ENCODE measurements at regions not wholly inside any gene's neighbourhood (a gene's known extent, or its start where the extent isn't known, plus 50 kb on each side); places are given as distances from the start of the nearest gene placed in this dataset.
"Not testable (repeated sequence)": the region's sequence is repeated elsewhere in the genome, so short reads cannot be mapped to it uniquely, and the experiment has no call there.

DNA sequence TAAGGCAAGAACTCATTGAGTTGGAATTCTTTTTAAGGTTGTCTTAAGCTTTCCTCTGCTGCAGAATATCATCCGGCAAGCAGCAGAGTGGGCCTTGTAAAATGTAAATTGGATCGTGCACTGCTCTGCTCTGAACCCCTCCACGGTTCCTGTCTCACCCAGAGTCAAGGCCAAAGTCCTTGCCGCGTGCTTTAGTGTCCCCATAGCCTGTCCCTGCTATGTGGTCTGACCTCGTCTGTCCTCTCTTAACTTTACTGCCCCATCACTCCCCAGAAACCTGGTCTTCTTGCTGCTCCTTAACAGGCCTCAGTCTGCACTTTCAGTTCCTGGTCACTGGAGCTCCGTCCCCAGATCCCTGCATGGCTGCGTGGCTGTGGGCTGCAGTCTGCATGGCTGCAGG is 121.6 kb upstream of the SDK1 start:
- H3K27ac ChIP-seq (ENCODE audit: low read depth, low read length), result no peak overlapping the region
- H3K27me3 ChIP-seq (ENCODE audit: control insufficient read depth, insufficient read depth, low read length), result no peaks in the 10 kb centered on the region
- H3K4me3 ChIP-seq (ENCODE audit: low read depth, low read length), result no peak overlapping the region
- H3K9me3 ChIP-seq (ENCODE audit: control insufficient read depth, insufficient read depth, low read length), result no peaks in the 10 kb centered on the region
- no peaks in the 10 kb centered on the region for H3K36me3 ChIP-seq (ENCODE audit: control insufficient read depth, insufficient read depth, low read length)
- H3K4me1 ChIP-seq (ENCODE audit: control insufficient read depth, insufficient read depth, low read length), result peaks cover 17% of the 10 kb centered on the region
- no peak overlapping the region for H3K9ac ChIP-seq (ENCODE audit: low read depth, low read length)

DNA sequence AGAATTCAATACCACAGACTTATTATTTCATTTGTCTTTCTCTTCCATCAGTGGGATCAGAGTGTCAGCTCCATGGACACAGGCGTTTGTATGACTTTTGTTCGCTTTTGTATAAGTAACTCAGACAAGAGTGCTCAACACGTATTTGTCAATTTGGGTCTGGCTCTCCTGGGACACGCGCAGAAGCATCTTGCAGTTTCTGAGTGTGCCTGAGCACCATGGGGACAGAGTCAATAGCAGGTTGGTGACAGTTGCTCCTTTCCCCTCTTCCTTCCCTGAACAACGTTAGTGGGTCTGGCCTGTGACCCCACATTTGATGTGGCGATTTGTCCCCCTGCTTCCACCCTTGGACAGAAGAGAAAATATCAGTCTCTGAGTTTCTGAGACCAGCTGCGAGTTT is 120.4 kb upstream of the SDK1 start:
- Histone ChIP-seq H3K27ac (ENCODE audit: low read depth, low read length) (no peak overlapping the region), H3K4me1 (ENCODE audit: control insufficient read depth, insufficient read depth, low read length) (peaks cover 12% of the 10 kb centered on the region), H3K27me3 (ENCODE audit: control insufficient read depth, insufficient read depth, low read length) (no peaks in the 10 kb centered on the region), H3K9ac (ENCODE audit: low read depth, low read length) (no peak overlapping the region), H3K36me3 (ENCODE audit: control insufficient read depth, insufficient read depth, low read length) (no peaks in the 10 kb centered on the region), H3K4me3 (ENCODE audit: low read depth, low read length) (no peak overlapping the region), H3K9me3 (ENCODE audit: control insufficient read depth, insufficient read depth, low read length) (no peaks in the 10 kb centered on the region)

- not testable (repeated sequence) for H3K27me3 ChIP-seq (ENCODE audit: control insufficient read depth, insufficient read depth, low read length); H3K27ac ChIP-seq (ENCODE audit: low read depth, low read length); H3K4me1 ChIP-seq (ENCODE audit: control insufficient read depth, insufficient read depth, low read length); H3K4me3 ChIP-seq (ENCODE audit: low read depth, low read length); H3K36me3 ChIP-seq (ENCODE audit: control insufficient read depth, insufficient read depth, low read length); H3K9me3 ChIP-seq (ENCODE audit: control insufficient read depth, insufficient read depth, low read length); H3K9ac ChIP-seq (ENCODE audit: low read depth, low read length)
Measured at GRCh38 chr7:3182055-3182454, 119.0 kb upstream of the SDK1 start.

- Histone ChIP-seq H3K4me3 (ENCODE audit: low read depth, low read length) (no peak overlapping the region), H3K27me3 (ENCODE audit: control insufficient read depth, insufficient read depth, low read length) (no peaks in the 10 kb centered on the region), H3K36me3 (ENCODE audit: control insufficient read depth, insufficient read depth, low read length) (no peaks in the 10 kb centered on the region), H3K9me3 (ENCODE audit: control insufficient read depth, insufficient read depth, low read length) (no peaks in the 10 kb centered on the region), H3K9ac (ENCODE audit: low read depth, low read length) (no peak overlapping the region), H3K4me1 (ENCODE audit: control insufficient read depth, insufficient read depth, low read length) (no peaks in the 10 kb centered on the region), H3K27ac (ENCODE audit: low read depth, low read length) (no peak overlapping the region)
Measured at GRCh38 chr7:3187444-3188040, 113.5 kb upstream of the SDK1 start.

- H3K9ac ChIP-seq (ENCODE audit: low read depth, low read length), result no peak overlapping the region
- peaks cover 12% of the 10 kb centered on the region for H3K4me1 ChIP-seq (ENCODE audit: control insufficient read depth, insufficient read depth, low read length)
- H3K27ac ChIP-seq (ENCODE audit: low read depth, low read length), result no peak overlapping the region
- no peaks in the 10 kb centered on the region for H3K9me3 ChIP-seq (ENCODE audit: control insufficient read depth, insufficient read depth, low read length)
- no peaks in the 10 kb centered on the region for H3K27me3 ChIP-seq (ENCODE audit: control insufficient read depth, insufficient read depth, low read length)
- H3K4me3 ChIP-seq (ENCODE audit: low read depth, low read length), result no peak overlapping the region
- no peaks in the 10 kb centered on the region for H3K36me3 ChIP-seq (ENCODE audit: control insufficient read depth, insufficient read depth, low read length)
Measured at GRCh38 chr7:3188946-3189345, 112.1 kb upstream of the SDK1 start.

- H3K27me3 ChIP-seq (ENCODE audit: control insufficient read depth, insufficient read depth, low read length), result no peaks in the 10 kb centered on the region
- H3K4me3 ChIP-seq (ENCODE audit: low read depth, low read length), result no peak overlapping the region
- H3K9me3 ChIP-seq (ENCODE audit: control insufficient read depth, insufficient read depth, low read length), result no peaks in the 10 kb centered on the region
- H3K4me1 ChIP-seq (ENCODE audit: control insufficient read depth, insufficient read depth, low read length), result peaks cover 21% of the 10 kb centered on the region
- no peak overlapping the region for H3K27ac ChIP-seq (ENCODE audit: low read depth, low read length)
- no peaks in the 10 kb centered on the region for H3K36me3 ChIP-seq (ENCODE audit: control insufficient read depth, insufficient read depth, low read length)
- no peak overlapping the region for H3K9ac ChIP-seq (ENCODE audit: low read depth, low read length)
Measured at GRCh38 chr7:3191548-3191947, 109.5 kb upstream of the SDK1 start.

GRCh38 chr7:3192669-3193068 is 108.4 kb upstream of the SDK1 start:
- H3K36me3 ChIP-seq (ENCODE audit: control insufficient read depth, insufficient read depth, low read length), result no peaks in the 10 kb centered on the region
- peaks cover 24% of the 10 kb centered on the region for H3K4me1 ChIP-seq (ENCODE audit: control insufficient read depth, insufficient read depth, low read length)
- H3K9ac ChIP-seq (ENCODE audit: low read depth, low read length), result no peak overlapping the region
- H3K27me3 ChIP-seq (ENCODE audit: control insufficient read depth, insufficient read depth, low read length), result no peaks in the 10 kb centered on the region
- no peak overlapping the region for H3K27ac ChIP-seq (ENCODE audit: low read depth, low read length)
- H3K9me3 ChIP-seq (ENCODE audit: control insufficient read depth, insufficient read depth, low read length), result no peaks in the 10 kb centered on the region
- no peak overlapping the region for H3K4me3 ChIP-seq (ENCODE audit: low read depth, low read length)

- Histone ChIP-seq H3K36me3 (ENCODE audit: control insufficient read depth, insufficient read depth, low read length) (no peaks in the 10 kb centered on the region), H3K9ac (ENCODE audit: low read depth, low read length) (peak overlapping the region; percentile 34)
Measured at GRCh38 chr7:3193379-3194120, 107.5 kb upstream of the SDK1 start.

DNA sequence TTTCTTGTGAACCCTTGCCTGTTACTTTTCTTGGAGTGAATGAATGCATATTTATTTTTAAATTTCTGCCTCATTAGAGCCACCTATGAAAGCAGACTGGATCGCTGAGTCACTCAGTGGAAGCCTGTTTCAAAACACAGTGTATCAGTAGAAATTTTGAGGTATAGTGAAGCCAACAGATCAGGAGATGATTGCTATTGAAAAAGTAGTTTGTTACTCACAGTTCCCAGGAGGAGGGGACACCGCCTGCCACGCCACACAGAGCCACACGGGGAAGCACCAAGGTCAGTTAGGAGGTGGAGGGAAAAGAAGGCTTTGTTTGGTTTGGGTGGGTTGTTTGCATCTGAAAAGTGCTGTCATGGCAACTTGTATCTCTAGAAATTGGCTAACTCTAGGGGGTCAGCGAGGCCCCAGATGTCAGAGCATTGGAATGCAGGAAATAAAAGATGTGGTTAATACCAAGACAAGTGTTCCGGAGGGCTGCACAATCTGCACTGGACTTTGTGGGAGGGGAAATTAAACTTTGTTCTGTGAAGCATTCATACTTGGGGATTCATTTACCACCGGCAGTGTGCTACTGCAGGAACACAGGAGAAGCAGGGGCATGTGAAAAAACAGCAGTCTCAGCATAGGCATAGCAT is 106.4 kb upstream of the SDK1 start:
- Histone ChIP-seq H3K27me3 (ENCODE audit: control insufficient read depth, insufficient read depth, low read length) (no peaks in the 10 kb centered on the region), H3K4me3 (ENCODE audit: low read depth, low read length) (0 out of 2 replicates have a peak overlapping the region, but pooled peaks have one; percentile 21), H3K27ac (ENCODE audit: low read depth, low read length) (peak overlapping the region; percentile 90)

More at GRCh38 chr7:3193379-3194120, 107.5 kb upstream of the SDK1 start:
- Histone ChIP-seq H3K27ac (ENCODE audit: low read depth, low read length) (peak overlapping the region; percentile 90), H3K4me3 (ENCODE audit: low read depth, low read length) (no peak overlapping the region), H3K4me1 (ENCODE audit: control insufficient read depth, insufficient read depth, low read length) (peaks cover 27% of the 10 kb centered on the region), H3K9me3 (ENCODE audit: control insufficient read depth, insufficient read depth, low read length) (no peaks in the 10 kb centered on the region), H3K27me3 (ENCODE audit: control insufficient read depth, insufficient read depth, low read length) (no peaks in the 10 kb centered on the region)

DNA sequence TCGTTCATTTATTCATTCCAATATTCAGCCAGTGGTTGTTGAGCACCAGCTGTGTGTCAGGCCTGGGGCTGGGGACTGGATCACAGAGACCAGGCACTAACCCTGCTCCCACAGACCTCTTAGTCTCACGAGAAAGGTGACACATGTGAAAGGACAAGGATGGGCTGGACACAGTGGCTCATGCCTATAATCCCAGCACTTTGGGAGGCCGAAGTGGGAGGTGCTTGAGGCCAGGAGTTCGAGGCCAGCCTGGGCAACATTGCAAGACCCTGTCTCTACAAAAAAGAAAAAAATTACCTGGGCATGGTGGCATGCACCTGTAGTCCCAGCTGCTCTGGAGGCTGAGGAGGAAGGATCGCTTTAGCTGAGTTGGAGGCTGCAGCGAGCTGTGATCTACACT is 105.9 kb upstream of the SDK1 start:
- peak overlapping the region; percentile 90 for H3K27ac ChIP-seq (ENCODE audit: low read depth, low read length)
- no peaks in the 10 kb centered on the region for H3K36me3 ChIP-seq (ENCODE audit: control insufficient read depth, insufficient read depth, low read length)
- H3K4me3 ChIP-seq (ENCODE audit: low read depth, low read length), result 0 out of 2 replicates have a peak overlapping the region, but pooled peaks have one; percentile 21
- peak overlapping the region; percentile 50 for H3K9ac ChIP-seq (ENCODE audit: low read depth, low read length)
- no peaks in the 10 kb centered on the region for H3K27me3 ChIP-seq (ENCODE audit: control insufficient read depth, insufficient read depth, low read length)
- no peaks in the 10 kb centered on the region for H3K9me3 ChIP-seq (ENCODE audit: control insufficient read depth, insufficient read depth, low read length)
- H3K4me1 ChIP-seq (ENCODE audit: control insufficient read depth, insufficient read depth, low read length), result peaks cover 27% of the 10 kb centered on the region

More for the DNA sequence above, 106.4 kb upstream of the SDK1 start:
- H3K36me3 ChIP-seq (ENCODE audit: control insufficient read depth, insufficient read depth, low read length), result no peaks in the 10 kb centered on the region
- no peaks in the 10 kb centered on the region for H3K9me3 ChIP-seq (ENCODE audit: control insufficient read depth, insufficient read depth, low read length)
- H3K9ac ChIP-seq (ENCODE audit: low read depth, low read length), result peak overlapping the region; percentile 50
- peaks cover 27% of the 10 kb centered on the region for H3K4me1 ChIP-seq (ENCODE audit: control insufficient read depth, insufficient read depth, low read length)
